SK-N-SH treated with all-trans-retinoic acid at 6 μM for 48 hours (cell line): ENCODE measurements at regions not wholly inside any gene's neighbourhood (a gene's known extent, or its start where the extent isn't known, plus 50 kb on each side); places are given as distances from the start of the nearest gene placed in this dataset.

Source experiments
- ATAC-seq: fragments of 200-7000 bp; cut with Tn5 transposase; 3 replicates; pipeline ENCODE4 v1.9.1; 2020; ENCODE audit warnings: mild to moderate bottlenecking, moderate library complexity
- ARNTL ChIP-seq: fragments of 450-650 bp; formaldehyde crosslinking; IDR thresholded peaks from 2 replicates; pipeline ENCODE4 v1.5.0; 2020; ENCODE audit warnings: low read depth, mild to moderate bottlenecking, moderate library complexity, borderline replicate concordance
- CSDC2 ChIP-seq: fragments of 250-450 bp; sonication (Bioruptor Pico); IDR thresholded peaks from 2 replicates; pipeline ENCODE4 v1.5.0; 2020; ENCODE audit warnings: mild to moderate bottlenecking, moderate library complexity
- ESRRG ChIP-seq: fragments of 250-450 bp; sonication (Bioruptor Pico); IDR thresholded peaks from 2 replicates; pipeline ENCODE4 v1.6.1; 2021; ENCODE audit warnings: mild to moderate bottlenecking
- GLIS3 ChIP-seq: fragments of 250-450 bp; sonication (Bioruptor Pico); IDR thresholded peaks from 2 replicates; pipeline ENCODE4 v1.5.0; 2020; ENCODE audit warnings: mild to moderate bottlenecking, moderate library complexity
- OSR1 ChIP-seq: fragments of 250-450 bp; sonication (Bioruptor Pico); IDR thresholded peaks from 2 replicates; pipeline ENCODE4 v1.8.0; 2022; ENCODE audit warnings: moderate library complexity, mild to moderate bottlenecking, inconsistent platforms
- PPARA ChIP-seq: fragments of 250-450 bp; sonication (Bioruptor Pico); IDR thresholded peaks from 2 replicates; pipeline ENCODE4 v1.5.0; 2020; ENCODE audit warnings: mild to moderate bottlenecking, borderline replicate concordance
- RARB ChIP-seq: fragments of 250-450 bp; sonication (Bioruptor Pico); IDR thresholded peaks from 2 replicates; pipeline ENCODE4 v1.8.0; 2021; ENCODE audit warnings: mild to moderate bottlenecking, moderate library complexity
- SNAI2 ChIP-seq: fragments of 250-450 bp; sonication (Bioruptor Pico); IDR thresholded peaks from 2 replicates; pipeline ENCODE4 v1.5.0; 2020; ENCODE audit warnings: mild to moderate bottlenecking, moderate library complexity
- TCF4 ChIP-seq: fragments of 250-450 bp; sonication (Bioruptor Pico); IDR thresholded peaks from 2 replicates; pipeline ENCODE4 v1.8.0; 2021; ENCODE audit warnings: mild to moderate bottlenecking, moderate library complexity, borderline replicate concordance
- ZC3H10 ChIP-seq: fragments of 250-450 bp; sonication (Bioruptor Pico); IDR thresholded peaks from 2 replicates; pipeline ENCODE4 v1.5.1; 2021; ENCODE audit warnings: mild to moderate bottlenecking, moderate library complexity
- ZFP3 ChIP-seq: fragments of 250-450 bp; sonication (Bioruptor Pico); IDR thresholded peaks from 2 replicates; pipeline ENCODE4 v1.5.0; 2020; ENCODE audit warnings: mild to moderate bottlenecking, moderate library complexity
- ZFP30 ChIP-seq: fragments of 450-650 bp; formaldehyde crosslinking; IDR thresholded peaks from 2 replicates; pipeline ENCODE4 v1.5.0; 2022; ENCODE audit warnings: mild to moderate bottlenecking, moderate library complexity
- ZNF565 ChIP-seq: fragments of 450-650 bp; formaldehyde crosslinking; conservative IDR thresholded peaks from 2 replicates; pipeline ENCODE4 v1.5.0; 2020; ENCODE audit warnings: low read depth, mild to moderate bottlenecking, moderate library complexity
- ZNF70 ChIP-seq: fragments of 450-650 bp; formaldehyde crosslinking; IDR thresholded peaks from 2 replicates; pipeline ENCODE4 v1.5.0; 2020; ENCODE audit warnings: mild to moderate bottlenecking, moderate library complexity
- ZNF8 ChIP-seq: fragments of 450-650 bp; formaldehyde crosslinking; IDR thresholded peaks from 2 replicates; pipeline ENCODE4 v1.5.0; 2020; ENCODE audit warnings: mild to moderate bottlenecking, moderate library complexity
- TF ChIP-seq, protein P1 (sequence below): fragments of 250-450 bp; sonication (Bioruptor Pico); IDR thresholded peaks from 2 replicates; pipeline ENCODE4 v1.5.0; 2020; ENCODE audit warnings: mild to moderate bottlenecking, moderate library complexity
- TF ChIP-seq, protein P2 (sequence below): fragments of 250-450 bp; sonication (Bioruptor Pico); IDR thresholded peaks from 2 replicates; pipeline ENCODE4 v1.5.1; 2021; ENCODE audit warnings: mild to moderate bottlenecking, moderate library complexity
- TF ChIP-seq, protein P3 (sequence below): fragments of 250-450 bp; sonication (Bioruptor Pico); IDR thresholded peaks from 2 replicates; pipeline ENCODE4 v1.5.1; 2020; ENCODE audit warnings: low read depth, mild to moderate bottlenecking, moderate library complexity
- TF ChIP-seq, protein P4 (sequence below): fragments of 250-450 bp; sonication (Bioruptor Pico); IDR thresholded peaks from 2 replicates; pipeline ENCODE4 v1.8.0; 2021; ENCODE audit warnings: low read depth, mild to moderate bottlenecking, moderate library complexity, borderline replicate concordance
- TF ChIP-seq, protein P5 (sequence below): fragments of 250-450 bp; sonication (Bioruptor Pico); IDR thresholded peaks from 2 replicates; pipeline ENCODE4 v1.8.0; 2020; ENCODE audit warnings: mild to moderate bottlenecking, moderate library complexity, borderline replicate concordance

DNA sequence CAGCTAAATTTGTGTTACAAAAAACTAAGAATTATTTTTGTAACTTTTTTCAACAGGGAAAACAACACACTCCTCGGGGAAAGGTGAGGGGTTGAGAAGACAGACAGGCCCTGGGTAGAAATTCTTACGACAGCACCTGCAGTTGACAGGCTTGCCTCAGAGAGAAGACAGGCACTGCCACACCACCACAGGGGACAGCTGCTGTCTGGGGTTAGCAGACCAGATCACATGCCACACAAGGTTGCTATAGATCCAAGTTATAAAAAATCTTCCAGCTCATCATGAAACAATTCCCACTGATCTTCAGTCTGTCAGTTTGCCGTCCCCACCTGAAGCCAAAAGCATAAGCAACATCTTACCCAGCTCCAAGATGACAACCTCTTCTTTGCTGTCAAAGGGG, 143.2 kb upstream of the ZCCHC13 start:
- no peak for TF ChIP-seq TCF4 (CRISPR knock-in tag)
- TF ChIP-seq, protein P1, sequence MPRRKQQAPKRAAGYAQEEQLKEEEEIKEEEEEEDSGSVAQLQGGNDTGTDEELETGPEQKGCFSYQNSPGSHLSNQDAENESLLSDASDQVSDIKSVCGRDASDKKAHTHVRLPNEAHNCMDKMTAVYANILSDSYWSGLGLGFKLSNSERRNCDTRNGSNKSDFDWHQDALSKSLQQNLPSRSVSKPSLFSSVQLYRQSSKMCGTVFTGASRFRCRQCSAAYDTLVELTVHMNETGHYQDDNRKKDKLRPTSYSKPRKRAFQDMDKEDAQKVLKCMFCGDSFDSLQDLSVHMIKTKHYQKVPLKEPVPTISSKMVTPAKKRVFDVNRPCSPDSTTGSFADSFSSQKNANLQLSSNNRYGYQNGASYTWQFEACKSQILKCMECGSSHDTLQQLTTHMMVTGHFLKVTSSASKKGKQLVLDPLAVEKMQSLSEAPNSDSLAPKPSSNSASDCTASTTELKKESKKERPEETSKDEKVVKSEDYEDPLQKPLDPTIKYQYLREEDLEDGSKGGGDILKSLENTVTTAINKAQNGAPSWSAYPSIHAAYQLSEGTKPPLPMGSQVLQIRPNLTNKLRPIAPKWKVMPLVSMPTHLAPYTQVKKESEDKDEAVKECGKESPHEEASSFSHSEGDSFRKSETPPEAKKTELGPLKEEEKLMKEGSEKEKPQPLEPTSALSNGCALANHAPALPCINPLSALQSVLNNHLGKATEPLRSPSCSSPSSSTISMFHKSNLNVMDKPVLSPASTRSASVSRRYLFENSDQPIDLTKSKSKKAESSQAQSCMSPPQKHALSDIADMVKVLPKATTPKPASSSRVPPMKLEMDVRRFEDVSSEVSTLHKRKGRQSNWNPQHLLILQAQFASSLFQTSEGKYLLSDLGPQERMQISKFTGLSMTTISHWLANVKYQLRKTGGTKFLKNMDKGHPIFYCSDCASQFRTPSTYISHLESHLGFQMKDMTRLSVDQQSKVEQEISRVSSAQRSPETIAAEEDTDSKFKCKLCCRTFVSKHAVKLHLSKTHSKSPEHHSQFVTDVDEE (CRISPR knock-in tag), result no peak
- no peak for TF ChIP-seq ZFP30 (CRISPR knock-in tag)
- no peak for TF ChIP-seq PPARA (CRISPR knock-in tag)
- TF ChIP-seq ZNF8 (CRISPR knock-in tag), result no peak
- no peak for ATAC-seq

DNA sequence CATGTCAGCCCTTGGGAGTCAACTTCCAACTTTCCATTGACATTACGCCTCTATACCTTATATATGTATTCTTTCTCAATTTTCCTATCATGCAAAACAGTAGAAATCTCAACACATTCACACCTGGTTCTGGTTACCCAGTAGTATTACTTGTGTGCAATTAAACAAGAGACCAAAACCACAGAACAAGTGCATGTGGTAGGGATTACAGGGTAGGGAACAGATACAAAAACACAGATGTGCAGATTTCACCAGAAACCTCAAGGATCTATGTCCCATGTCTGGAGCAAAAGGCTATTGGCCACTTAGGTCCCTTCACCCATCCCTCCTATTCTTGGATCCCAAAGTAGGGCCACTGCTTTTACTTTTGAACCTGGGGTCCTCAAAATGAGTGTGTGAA, 143.6 kb upstream of the ZCCHC13 start:
- ATAC-seq, result no peak
- TF ChIP-seq TCF4 (CRISPR knock-in tag) (no peak), ESRRG (CRISPR knock-in tag) (no peak), PPARA (CRISPR knock-in tag) (no peak), ZNF70 (CRISPR knock-in tag) (no peak), SNAI2 (CRISPR knock-in tag) (no peak)
- TF ChIP-seq, protein P2, sequence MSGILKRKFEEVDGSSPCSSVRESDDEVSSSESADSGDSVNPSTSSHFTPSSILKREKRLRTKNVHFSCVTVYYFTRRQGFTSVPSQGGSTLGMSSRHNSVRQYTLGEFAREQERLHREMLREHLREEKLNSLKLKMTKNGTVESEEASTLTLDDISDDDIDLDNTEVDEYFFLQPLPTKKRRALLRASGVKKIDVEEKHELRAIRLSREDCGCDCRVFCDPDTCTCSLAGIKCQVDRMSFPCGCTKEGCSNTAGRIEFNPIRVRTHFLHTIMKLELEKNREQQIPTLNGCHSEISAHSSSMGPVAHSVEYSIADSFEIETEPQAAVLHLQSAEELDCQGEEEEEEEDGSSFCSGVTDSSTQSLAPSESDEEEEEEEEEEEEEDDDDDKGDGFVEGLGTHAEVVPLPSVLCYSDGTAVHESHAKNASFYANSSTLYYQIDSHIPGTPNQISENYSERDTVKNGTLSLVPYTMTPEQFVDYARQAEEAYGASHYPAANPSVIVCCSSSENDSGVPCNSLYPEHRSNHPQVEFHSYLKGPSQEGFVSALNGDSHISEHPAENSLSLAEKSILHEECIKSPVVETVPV (CRISPR knock-in tag), result no peak

DNA sequence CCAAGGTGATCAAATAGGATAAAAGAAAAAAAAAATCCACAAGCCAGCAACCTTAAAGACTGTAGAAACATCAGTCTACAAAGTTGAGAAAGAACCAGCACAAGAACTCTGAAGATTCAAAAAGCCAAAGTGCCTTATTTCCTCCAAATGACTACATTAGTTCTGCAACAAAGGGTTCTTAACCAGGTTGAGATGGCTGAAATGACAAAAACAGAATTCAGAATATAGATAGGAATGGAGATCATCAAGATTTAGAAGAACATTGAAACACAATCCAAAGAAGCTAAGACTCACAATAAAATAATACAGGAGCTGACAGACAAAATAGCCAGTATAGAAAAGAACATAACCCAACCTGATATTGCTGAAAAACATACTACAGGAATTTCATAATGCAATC, 156.5 kb upstream of the ZCCHC13 start:
- ATAC-seq, result no peak
- no peak for TF ChIP-seq SNAI2 (CRISPR knock-in tag)
- no peak for TF ChIP-seq ZC3H10 (CRISPR knock-in tag)
- TF ChIP-seq CSDC2 (CRISPR knock-in tag), result no peak
- TF ChIP-seq, protein P3, sequence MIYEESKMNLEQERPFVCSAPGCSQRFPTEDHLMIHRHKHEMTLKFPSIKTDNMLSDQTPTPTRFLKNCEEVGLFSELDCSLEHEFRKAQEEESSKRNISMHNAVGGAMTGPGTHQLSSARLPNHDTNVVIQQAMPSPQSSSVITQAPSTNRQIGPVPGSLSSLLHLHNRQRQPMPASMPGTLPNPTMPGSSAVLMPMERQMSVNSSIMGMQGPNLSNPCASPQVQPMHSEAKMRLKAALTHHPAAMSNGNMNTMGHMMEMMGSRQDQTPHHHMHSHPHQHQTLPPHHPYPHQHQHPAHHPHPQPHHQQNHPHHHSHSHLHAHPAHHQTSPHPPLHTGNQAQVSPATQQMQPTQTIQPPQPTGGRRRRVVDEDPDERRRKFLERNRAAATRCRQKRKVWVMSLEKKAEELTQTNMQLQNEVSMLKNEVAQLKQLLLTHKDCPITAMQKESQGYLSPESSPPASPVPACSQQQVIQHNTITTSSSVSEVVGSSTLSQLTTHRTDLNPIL (CRISPR knock-in tag), result no peak
- TF ChIP-seq, protein P2 (CRISPR knock-in tag), result no peak
- TF ChIP-seq RARB (CRISPR knock-in tag), result no peak
- no peak for TF ChIP-seq ZFP30 (CRISPR knock-in tag)
- TF ChIP-seq OSR1, result no peak
- TF ChIP-seq ESRRG (CRISPR knock-in tag), result no peak
- TF ChIP-seq, protein P4, sequence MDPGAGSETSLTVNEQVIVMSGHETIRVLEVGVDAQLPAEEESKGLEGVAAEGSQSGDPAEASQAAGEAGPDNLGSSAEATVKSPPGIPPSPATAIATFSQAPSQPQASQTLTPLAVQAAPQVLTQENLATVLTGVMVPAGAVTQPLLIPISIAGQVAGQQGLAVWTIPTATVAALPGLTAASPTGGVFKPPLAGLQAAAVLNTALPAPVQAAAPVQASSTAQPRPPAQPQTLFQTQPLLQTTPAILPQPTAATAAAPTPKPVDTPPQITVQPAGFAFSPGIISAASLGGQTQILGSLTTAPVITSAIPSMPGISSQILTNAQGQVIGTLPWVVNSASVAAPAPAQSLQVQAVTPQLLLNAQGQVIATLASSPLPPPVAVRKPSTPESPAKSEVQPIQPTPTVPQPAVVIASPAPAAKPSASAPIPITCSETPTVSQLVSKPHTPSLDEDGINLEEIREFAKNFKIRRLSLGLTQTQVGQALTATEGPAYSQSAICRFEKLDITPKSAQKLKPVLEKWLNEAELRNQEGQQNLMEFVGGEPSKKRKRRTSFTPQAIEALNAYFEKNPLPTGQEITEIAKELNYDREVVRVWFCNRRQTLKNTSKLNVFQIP (CRISPR knock-in tag), result no peak
- TF ChIP-seq, protein P5, sequence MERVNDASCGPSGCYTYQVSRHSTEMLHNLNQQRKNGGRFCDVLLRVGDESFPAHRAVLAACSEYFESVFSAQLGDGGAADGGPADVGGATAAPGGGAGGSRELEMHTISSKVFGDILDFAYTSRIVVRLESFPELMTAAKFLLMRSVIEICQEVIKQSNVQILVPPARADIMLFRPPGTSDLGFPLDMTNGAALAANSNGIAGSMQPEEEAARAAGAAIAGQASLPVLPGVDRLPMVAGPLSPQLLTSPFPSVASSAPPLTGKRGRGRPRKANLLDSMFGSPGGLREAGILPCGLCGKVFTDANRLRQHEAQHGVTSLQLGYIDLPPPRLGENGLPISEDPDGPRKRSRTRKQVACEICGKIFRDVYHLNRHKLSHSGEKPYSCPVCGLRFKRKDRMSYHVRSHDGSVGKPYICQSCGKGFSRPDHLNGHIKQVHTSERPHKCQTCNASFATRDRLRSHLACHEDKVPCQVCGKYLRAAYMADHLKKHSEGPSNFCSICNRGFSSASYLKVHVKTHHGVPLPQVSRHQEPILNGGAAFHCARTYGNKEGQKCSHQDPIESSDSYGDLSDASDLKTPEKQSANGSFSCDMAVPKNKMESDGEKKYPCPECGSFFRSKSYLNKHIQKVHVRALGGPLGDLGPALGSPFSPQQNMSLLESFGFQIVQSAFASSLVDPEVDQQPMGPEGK (CRISPR knock-in tag), result no peak
- no peak for TF ChIP-seq ZFP3
- no peak for TF ChIP-seq GLIS3 (CRISPR knock-in tag)
- no peak for TF ChIP-seq ZNF565 (CRISPR knock-in tag)
- no peak for TF ChIP-seq ARNTL (CRISPR knock-in tag)
- TF ChIP-seq PPARA (CRISPR knock-in tag), result no peak
- TF ChIP-seq ZNF8 (CRISPR knock-in tag), result no peak
